ENCODE measurements at regions not wholly inside any gene's neighbourhood (a gene's known extent, or its start where the extent isn't known, plus 50 kb on each side); places are given as distances from the start of the nearest gene placed in this dataset.

- no peak overlapping the region for H3K27ac ChIP-seq
- no peak overlapping the region for H3K9ac ChIP-seq
- H3K4me1 ChIP-seq: no peaks in the 10 kb centered on the region
- TF ChIP-seq, protein P1, sequence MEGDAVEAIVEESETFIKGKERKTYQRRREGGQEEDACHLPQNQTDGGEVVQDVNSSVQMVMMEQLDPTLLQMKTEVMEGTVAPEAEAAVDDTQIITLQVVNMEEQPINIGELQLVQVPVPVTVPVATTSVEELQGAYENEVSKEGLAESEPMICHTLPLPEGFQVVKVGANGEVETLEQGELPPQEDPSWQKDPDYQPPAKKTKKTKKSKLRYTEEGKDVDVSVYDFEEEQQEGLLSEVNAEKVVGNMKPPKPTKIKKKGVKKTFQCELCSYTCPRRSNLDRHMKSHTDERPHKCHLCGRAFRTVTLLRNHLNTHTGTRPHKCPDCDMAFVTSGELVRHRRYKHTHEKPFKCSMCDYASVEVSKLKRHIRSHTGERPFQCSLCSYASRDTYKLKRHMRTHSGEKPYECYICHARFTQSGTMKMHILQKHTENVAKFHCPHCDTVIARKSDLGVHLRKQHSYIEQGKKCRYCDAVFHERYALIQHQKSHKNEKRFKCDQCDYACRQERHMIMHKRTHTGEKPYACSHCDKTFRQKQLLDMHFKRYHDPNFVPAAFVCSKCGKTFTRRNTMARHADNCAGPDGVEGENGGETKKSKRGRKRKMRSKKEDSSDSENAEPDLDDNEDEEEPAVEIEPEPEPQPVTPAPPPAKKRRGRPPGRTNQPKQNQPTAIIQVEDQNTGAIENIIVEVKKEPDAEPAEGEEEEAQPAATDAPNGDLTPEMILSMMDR (IDR thresholded peaks at IDR 0.05): no peak
- H3K4me2 ChIP-seq (ENCODE audit: low read length): peak overlapping the region; percentile 35
- no peak overlapping the region for H2AFZ ChIP-seq
- H3K79me2 ChIP-seq: no peaks in the 10 kb centered on the region
- no peak overlapping the region for H3K4me3 ChIP-seq (ENCODE audit: low read depth, low read length)
- H3K36me3 ChIP-seq (ENCODE audit: control insufficient read depth, insufficient read depth, low read length): no peaks in the 10 kb centered on the region
- H3K27me3 ChIP-seq (ENCODE audit: control insufficient read depth, insufficient read depth, low read length): no peaks in the 10 kb centered on the region
- no peaks in the 10 kb centered on the region for H3K9me3 ChIP-seq (ENCODE audit: control insufficient read depth, low read length)
Observed at GRCh38 chr6:8207191-8207868, 105.0 kb upstream of the EEF1E1 start.

DNA sequence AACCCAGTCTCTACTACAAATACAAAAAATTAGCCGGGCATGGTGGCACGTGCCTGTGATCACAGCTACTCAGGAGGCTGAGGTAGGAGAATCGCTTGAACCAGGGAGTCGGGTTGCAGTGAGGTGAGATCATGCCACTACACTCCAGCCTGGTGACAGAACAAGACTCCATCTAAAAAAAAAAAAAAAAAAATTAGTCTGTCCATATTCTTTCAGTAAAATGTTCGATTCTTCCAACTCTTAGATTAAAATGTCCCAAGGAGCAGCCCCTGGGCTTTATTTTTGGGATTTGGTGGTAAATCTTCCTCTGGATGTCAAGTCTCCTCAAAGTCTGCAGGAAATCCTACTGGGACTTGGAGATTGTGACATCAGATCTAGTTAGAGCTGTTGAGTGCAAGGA, 101.0 kb upstream of the EEF1E1 start:
- Histone ChIP-seq H3K4me1 (no peaks in the 10 kb centered on the region), H3K9me3 (ENCODE audit: control insufficient read depth, low read length) (no peaks in the 10 kb centered on the region), H3K27me3 (ENCODE audit: control insufficient read depth, insufficient read depth, low read length) (no peaks in the 10 kb centered on the region), H2AFZ (no peak overlapping the region), H3K4me2 (ENCODE audit: low read length) (no peak overlapping the region), H3K4me3 (ENCODE audit: low read depth, low read length) (no peak overlapping the region), H3K27ac (no peak overlapping the region), H3K79me2 (no peaks in the 10 kb centered on the region), H3K36me3 (ENCODE audit: control insufficient read depth, insufficient read depth, low read length) (no peaks in the 10 kb centered on the region), H3K9ac (no peak overlapping the region)
- TF ChIP-seq, protein P1 (IDR thresholded peaks at IDR 0.05): no peak

DNA sequence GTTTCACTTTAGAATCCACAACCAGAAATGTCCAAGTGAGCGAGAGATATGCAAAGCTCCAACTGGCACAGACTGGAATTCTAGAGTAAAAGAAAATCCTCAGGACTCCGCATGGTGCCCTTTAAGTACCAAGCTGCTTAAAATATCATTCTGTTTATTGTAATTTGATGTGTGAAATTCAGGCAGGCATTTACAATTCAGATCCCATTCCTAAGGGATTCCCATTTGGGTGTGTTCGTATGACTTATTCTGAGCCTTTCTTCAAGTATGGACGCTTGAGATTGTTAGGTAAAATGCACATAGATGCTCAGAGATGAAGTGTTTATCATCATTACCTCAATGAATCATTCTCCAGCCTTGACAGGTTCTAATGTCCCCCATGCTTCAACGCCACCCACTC, 99.3 kb upstream of the EEF1E1 start:
- H3K36me3 ChIP-seq (ENCODE audit: control insufficient read depth, insufficient read depth, low read length): no peaks in the 10 kb centered on the region
- H3K27ac ChIP-seq: no peak overlapping the region
- no peak overlapping the region for H3K9ac ChIP-seq
- no peak overlapping the region for H3K4me3 ChIP-seq (ENCODE audit: low read depth, low read length)
- no peak overlapping the region for H2AFZ ChIP-seq
- TF ChIP-seq, protein P1 (IDR thresholded peaks at IDR 0.05): no peak
- H3K79me2 ChIP-seq: no peaks in the 10 kb centered on the region
- H3K9me3 ChIP-seq (ENCODE audit: control insufficient read depth, low read length): no peaks in the 10 kb centered on the region
- no peaks in the 10 kb centered on the region for H3K27me3 ChIP-seq (ENCODE audit: control insufficient read depth, insufficient read depth, low read length)
- H3K4me2 ChIP-seq (ENCODE audit: low read length): no peak overlapping the region
- no peaks in the 10 kb centered on the region for H3K4me1 ChIP-seq

DNA sequence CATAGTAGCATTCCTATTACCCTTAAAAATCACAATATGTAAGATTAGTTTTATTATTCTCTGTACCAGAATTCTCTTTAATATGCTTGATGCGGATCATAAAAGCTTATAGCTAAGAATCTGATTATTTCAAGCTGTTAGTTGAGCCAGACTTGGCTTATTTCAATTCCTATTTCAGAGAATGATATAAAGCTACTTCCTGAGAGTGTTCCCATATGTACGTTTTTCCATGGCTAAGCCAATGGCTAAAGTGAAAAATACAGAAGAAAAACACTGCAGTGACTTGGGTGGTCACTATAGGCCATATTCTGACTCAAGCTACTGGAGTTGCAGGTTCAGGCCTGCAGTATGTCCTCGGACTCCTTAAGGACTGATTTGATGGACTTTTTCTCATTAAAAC, 97.9 kb upstream of the EEF1E1 start:
- Histone ChIP-seq H3K27ac (no peak overlapping the region), H3K27me3 (ENCODE audit: control insufficient read depth, insufficient read depth, low read length) (no peaks in the 10 kb centered on the region), H3K4me2 (ENCODE audit: low read length) (no peak overlapping the region), H3K9me3 (ENCODE audit: control insufficient read depth, low read length) (no peaks in the 10 kb centered on the region), H3K9ac (no peak overlapping the region), H3K4me3 (ENCODE audit: low read depth, low read length) (no peak overlapping the region), H3K79me2 (no peaks in the 10 kb centered on the region), H3K36me3 (ENCODE audit: control insufficient read depth, insufficient read depth, low read length) (no peaks in the 10 kb centered on the region), H3K4me1 (no peaks in the 10 kb centered on the region), H2AFZ (no peak overlapping the region)
- TF ChIP-seq, protein P1 (IDR thresholded peaks at IDR 0.05): no peak

DNA sequence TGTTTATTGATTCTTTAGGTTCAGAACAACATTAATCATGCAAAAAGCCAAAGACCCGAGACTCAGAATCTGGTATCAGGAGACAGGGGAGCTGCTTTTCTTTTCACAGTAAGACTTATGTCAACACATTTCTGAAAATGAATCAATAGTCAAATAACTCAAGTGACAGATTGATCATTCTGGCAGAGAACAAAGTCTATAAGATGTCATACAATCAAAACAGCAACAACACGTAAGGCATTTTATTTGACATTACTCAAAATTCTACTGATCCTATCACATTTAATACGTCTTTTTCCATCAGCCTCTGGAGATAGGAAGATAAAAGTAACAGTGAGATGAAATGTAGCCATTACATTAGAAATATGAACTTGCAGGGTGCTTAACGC, 93.4 kb upstream of the EEF1E1 start:
- H3K27me3 ChIP-seq (ENCODE audit: control insufficient read depth, insufficient read depth, low read length): no peaks in the 10 kb centered on the region
- H3K9me3 ChIP-seq (ENCODE audit: control insufficient read depth, low read length): no peaks in the 10 kb centered on the region
- TF ChIP-seq, protein P1 (IDR thresholded peaks at IDR 0.05): no peak

More for the DNA sequence above, 93.4 kb upstream of the EEF1E1 start:
- H3K4me2 ChIP-seq (ENCODE audit: low read length): no peak overlapping the region
- H3K4me1 ChIP-seq: peaks cover 6% of the 10 kb centered on the region
- H3K36me3 ChIP-seq (ENCODE audit: control insufficient read depth, insufficient read depth, low read length): no peaks in the 10 kb centered on the region
- H3K9ac ChIP-seq: no peak overlapping the region
- H2AFZ ChIP-seq: no peak overlapping the region
- no peak overlapping the region for H3K27ac ChIP-seq
- no peak overlapping the region for H3K4me3 ChIP-seq (ENCODE audit: low read depth, low read length)
- H3K79me2 ChIP-seq: no peaks in the 10 kb centered on the region
